ENCODE measurements at regions not wholly inside any gene's neighbourhood (a gene's known extent, or its start where the extent isn't known, plus 50 kb on each side); places are given as distances from the start of the nearest gene placed in this dataset.

DNA sequence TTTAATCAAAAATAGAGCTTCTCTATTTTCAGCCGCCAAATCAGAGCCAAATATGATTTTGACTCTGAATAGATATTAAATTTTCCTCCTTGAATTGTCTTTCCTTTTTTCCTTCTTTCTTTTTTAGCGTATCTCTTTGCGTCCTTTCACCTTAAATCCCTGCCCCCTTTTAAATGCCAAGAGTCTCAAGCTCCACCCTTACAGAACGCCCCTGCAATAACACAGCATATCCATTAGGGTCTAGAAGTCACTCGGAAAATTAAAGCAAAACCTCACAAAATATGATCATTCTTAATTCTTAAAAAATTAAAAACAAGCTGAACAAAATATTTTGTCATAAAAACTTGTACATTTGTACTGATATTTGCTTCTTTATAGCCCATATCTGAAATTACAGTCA, 51.3 kb upstream of the GRM8 start:
- in situ Hi-C loops (cut with MboI): no loop called here
- Histone ChIP-seq H3K9me3 (replicated peaks; ENCODE audit: control insufficient read depth, insufficient read depth, low read depth, low read length) (no peaks in the 10 kb centered on the region), H2AFZ (ENCODE audit: low read depth, low read length) (no peak overlapping the region), H3K4me1 (replicated peaks in 1 of 2; ENCODE audit: control insufficient read depth in 2 of 2, insufficient read depth in 2 of 2, low read length in 2 of 2) (no peaks in the 10 kb centered on the region), H3K36me3 (ENCODE audit: control insufficient read depth, insufficient read depth, low read length) (no peaks in the 10 kb centered on the region), H4K20me1 (replicated peaks; ENCODE audit: control insufficient read depth, insufficient read depth, low read length) (no peaks in the 10 kb centered on the region), H3K4me2 (ENCODE audit: insufficient read depth, low read length) (no peak overlapping the region), H3K27me3 (ENCODE audit: control insufficient read depth in 2 of 2, insufficient read depth in 2 of 2, low read length in 2 of 2) (no peaks in the 10 kb centered on the region), H3K4me3 (no peak overlapping the region), H3K9ac (ENCODE audit: insufficient read depth in 1 of 2, low read depth in 2 of 2, low read length in 2 of 2) (no peak overlapping the region), H3K9me1 (ENCODE audit: control insufficient read depth, insufficient read depth, low read length) (no peaks in the 10 kb centered on the region), H3K27ac (ENCODE audit: extremely low read depth, low read depth, low read length) (no peak overlapping the region), H3K79me2 (ENCODE audit: control insufficient read depth, insufficient read depth, low read length) (no peaks in the 10 kb centered on the region)
- BruUV-seq (replicated peaks): no TSS peak
- FAIRE-seq: no peak
- ATAC-seq: peak; percentile 73
- WGBS (ENCODE audit: insufficient coverage, low coverage, missing lambda C conversion rate): 1% methylated on average over 5 of the region's 5 CpGs
- intact Hi-C loops (cut with micrococcal nuclease): no loop called here
- TF ChIP-seq ELF4 (CRISPR knock-in tag; IDR thresholded peaks at IDR 0.05): no peak
- no peak for TF ChIP-seq KAT8 (IDR thresholded peaks at IDR 0.05; ENCODE audit: low read depth)
- TF ChIP-seq CTCF (IDR thresholded peaks at IDR 0.05 in 2 of 3, conservative IDR thresholded peaks at IDR 0.05 in 1 of 3; ENCODE audit: insufficient read depth in 2 of 3, low read depth in 1 of 3, low read length in 3 of 3): peak in 1 of 3 experiments; percentile 3; a peak in 1 of 6 replicates
- ChIA-PET CTCF (ENCODE audit: low intra/inter-chr PET ratio) (no interaction called here), POLR2A (interaction anchor here (1.0 to 1.6 kb wide), 2 partner anchors 15 to 88 kb away, joined by 3 to 4 read pairs; partner anchors contain the start of gene ZNF800)
- DNase-seq (ENCODE audit: extremely low read depth in 1 of 4, low spot score in 3 of 4): no peak

DNA sequence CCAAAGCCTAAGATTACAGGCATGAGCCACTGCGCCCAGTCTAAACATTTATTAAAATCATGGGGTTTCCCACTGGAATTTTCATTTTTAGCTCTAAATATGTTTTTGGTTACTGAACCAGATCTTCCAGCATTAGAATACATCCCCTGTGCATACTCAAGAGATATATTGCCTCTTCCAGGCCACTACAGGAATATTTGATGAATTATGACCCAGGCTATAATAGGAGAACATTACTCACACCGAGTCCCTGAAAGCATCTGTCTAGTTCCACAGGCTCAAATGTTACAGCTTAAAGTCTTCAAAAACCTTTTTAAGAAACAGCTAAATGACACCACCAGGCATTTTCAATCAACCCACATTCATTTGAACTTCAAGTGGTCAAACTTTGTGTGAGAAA, 50.4 kb upstream of the GRM8 start:
- Histone ChIP-seq H3K27ac (ENCODE audit: extremely low read depth, low read depth, low read length) (no peak overlapping the region), H3K27me3 (ENCODE audit: control insufficient read depth in 2 of 2, insufficient read depth in 2 of 2, low read length in 2 of 2) (no peaks in the 10 kb centered on the region), H3K79me2 (ENCODE audit: control insufficient read depth, insufficient read depth, low read length) (no peaks in the 10 kb centered on the region), H4K20me1 (replicated peaks; ENCODE audit: control insufficient read depth, insufficient read depth, low read length) (no peaks in the 10 kb centered on the region), H3K4me1 (replicated peaks in 1 of 2; ENCODE audit: control insufficient read depth in 2 of 2, insufficient read depth in 2 of 2, low read length in 2 of 2) (no peaks in the 10 kb centered on the region), H3K9me3 (replicated peaks; ENCODE audit: control insufficient read depth, insufficient read depth, low read depth, low read length) (no peaks in the 10 kb centered on the region), H3K4me3 (no peak overlapping the region), H3K36me3 (ENCODE audit: control insufficient read depth, insufficient read depth, low read length) (no peaks in the 10 kb centered on the region), H2AFZ (ENCODE audit: low read depth, low read length) (no peak overlapping the region), H3K9ac (ENCODE audit: insufficient read depth in 1 of 2, low read depth in 2 of 2, low read length in 2 of 2) (no peak overlapping the region), H3K4me2 (ENCODE audit: insufficient read depth, low read length) (no peak overlapping the region), H3K9me1 (ENCODE audit: control insufficient read depth, insufficient read depth, low read length) (no peaks in the 10 kb centered on the region)
- no peak for FAIRE-seq
- BruUV-seq (replicated peaks): no TSS peak
- no peak for DNase-seq (ENCODE audit: extremely low read depth in 1 of 4, low spot score in 3 of 4)
- ATAC-seq: no peak
- 0% methylated on average over 2 of the region's 2 CpGs for WGBS (ENCODE audit: insufficient coverage, low coverage, missing lambda C conversion rate)
- ChIA-PET POLR2A (interaction anchor here (1.2 to 1.6 kb wide), 2 partner anchors 14 to 127 kb away, joined by 3 to 4 read pairs; no protein-coding TSS in a partner anchor), CTCF (ENCODE audit: low intra/inter-chr PET ratio) (no interaction called here)
- in situ Hi-C loops (cut with MboI) (no loop called here), intact Hi-C loops (cut with micrococcal nuclease) (no loop called here)
- TF ChIP-seq ZNF512 (tag; IDR thresholded peaks at IDR 0.05) (no peak), ZMIZ1 (IDR thresholded peaks at IDR 0.05; ENCODE audit: low read depth in 2 of 2, low read length in 2 of 2) (no peak), ZNF507 (tag; conservative IDR thresholded peaks at IDR 0.05) (no peak)
- TF ChIP-seq, protein P1, sequence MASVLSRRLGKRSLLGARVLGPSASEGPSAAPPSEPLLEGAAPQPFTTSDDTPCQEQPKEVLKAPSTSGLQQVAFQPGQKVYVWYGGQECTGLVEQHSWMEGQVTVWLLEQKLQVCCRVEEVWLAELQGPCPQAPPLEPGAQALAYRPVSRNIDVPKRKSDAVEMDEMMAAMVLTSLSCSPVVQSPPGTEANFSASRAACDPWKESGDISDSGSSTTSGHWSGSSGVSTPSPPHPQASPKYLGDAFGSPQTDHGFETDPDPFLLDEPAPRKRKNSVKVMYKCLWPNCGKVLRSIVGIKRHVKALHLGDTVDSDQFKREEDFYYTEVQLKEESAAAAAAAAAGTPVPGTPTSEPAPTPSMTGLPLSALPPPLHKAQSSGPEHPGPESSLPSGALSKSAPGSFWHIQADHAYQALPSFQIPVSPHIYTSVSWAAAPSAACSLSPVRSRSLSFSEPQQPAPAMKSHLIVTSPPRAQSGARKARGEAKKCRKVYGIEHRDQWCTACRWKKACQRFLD (CRISPR knock-in tag; IDR thresholded peaks at IDR 0.05): no peak
